Gastroesophageal sphincter (tissue), 3 donors: ENCODE measurements at regions not wholly inside any gene's neighbourhood (a gene's known extent, or its start where the extent isn't known, plus 50 kb on each side); places are given as distances from the start of the nearest gene placed in this dataset.

Experiments used
- CTCF ChIP-seq, 4 experiments: fragments of 200-600 bp in 2 of 4; fragments of 450-650 bp in 2 of 4; sonication (generic) in 1 of 4; IDR thresholded peaks; one replicate each; pipeline ENCODE4 v1.5.1; 2017 to 2019; ENCODE audit warnings: antibody characterized with exemption in 4 of 4, mild to moderate bottlenecking in 2 of 4, moderate library complexity in 2 of 4
- EP300 ChIP-seq: sonication (generic); formaldehyde crosslinking; IDR thresholded peaks from one replicate; pipeline ENCODE4 v1.6.1; 2017; ENCODE audit warnings: antibody characterized with exemption, mild to moderate bottlenecking
- POLR2A ChIP-seq, 2 donors: fragments of 450-650 bp; IDR thresholded peaks; one replicate each; pipeline ENCODE4 v1.6.1; 2017; ENCODE audit warnings: antibody characterized with exemption in 2 of 2, mild to moderate bottlenecking in 2 of 2, moderate library complexity in 1 of 2
- POLR2AphosphoS5 ChIP-seq: sonication (generic); formaldehyde crosslinking; IDR thresholded peaks from one replicate; pipeline ENCODE4 v1.6.1; 2017; ENCODE audit warnings: antibody characterized with exemption

- TF ChIP-seq CTCF (IDR thresholded peaks at IDR 0.05) (no peak), POLR2A (IDR thresholded peaks at IDR 0.05) (no peak), EP300 (no peak), POLR2AphosphoS5 (no peak)
These were observed 139.4 kb downstream of the SKIDA1 start for GRCh38 chr10:21385996-21386585.
